GM19395 (cell line): ENCODE measurements at regions not wholly inside any gene's neighbourhood (a gene's known extent, or its start where the extent isn't known, plus 50 kb on each side); places are given as distances from the start of the nearest gene placed in this dataset.
"Not testable (repeated sequence)": the region's sequence is repeated elsewhere in the genome, so short reads cannot be mapped to it uniquely, and the experiment has no call there.

ENCODE experiments used
- ATAC-seq: cut with Tn5 transposase; IDR thresholded peaks from one replicate; pipeline ENCODE4 v1.9.1; 2021; ENCODE audit warnings: mild to moderate bottlenecking, moderate library complexity; ENCODE audit not compliant: unreplicated experiment

GRCh38 chr5:112570708-112571444 is 151.8 kb upstream of the EPB41L4A start:
- ATAC-seq: no peak

DNA sequence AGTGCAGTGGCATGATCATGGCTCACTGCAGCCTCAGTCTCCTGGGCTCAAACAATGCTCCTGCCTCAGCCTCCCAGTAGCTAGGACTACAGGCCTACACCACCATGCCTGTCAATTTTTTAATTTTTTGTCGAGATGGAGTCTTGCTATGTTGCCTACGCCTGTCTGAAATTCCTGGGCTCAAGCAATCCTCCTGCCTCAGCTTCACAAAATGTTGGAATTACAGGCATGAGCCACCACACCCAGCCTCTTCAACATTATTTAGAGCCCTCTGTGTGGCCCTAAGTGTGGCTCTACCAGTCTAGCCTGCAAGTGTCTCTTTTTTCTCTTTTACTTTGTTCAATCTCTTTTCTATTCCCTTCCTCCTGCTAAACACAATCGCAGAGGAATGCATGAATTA is 154.4 kb upstream of the EPB41L4A start:
- no peak for ATAC-seq

- ATAC-seq: no peak
Observed at GRCh38 chr5:112574536-112574935, 155.5 kb upstream of the EPB41L4A start.

GRCh38 chr5:112576298-112576925 is 157.3 kb upstream of the EPB41L4A start:
- no peak for ATAC-seq

DNA sequence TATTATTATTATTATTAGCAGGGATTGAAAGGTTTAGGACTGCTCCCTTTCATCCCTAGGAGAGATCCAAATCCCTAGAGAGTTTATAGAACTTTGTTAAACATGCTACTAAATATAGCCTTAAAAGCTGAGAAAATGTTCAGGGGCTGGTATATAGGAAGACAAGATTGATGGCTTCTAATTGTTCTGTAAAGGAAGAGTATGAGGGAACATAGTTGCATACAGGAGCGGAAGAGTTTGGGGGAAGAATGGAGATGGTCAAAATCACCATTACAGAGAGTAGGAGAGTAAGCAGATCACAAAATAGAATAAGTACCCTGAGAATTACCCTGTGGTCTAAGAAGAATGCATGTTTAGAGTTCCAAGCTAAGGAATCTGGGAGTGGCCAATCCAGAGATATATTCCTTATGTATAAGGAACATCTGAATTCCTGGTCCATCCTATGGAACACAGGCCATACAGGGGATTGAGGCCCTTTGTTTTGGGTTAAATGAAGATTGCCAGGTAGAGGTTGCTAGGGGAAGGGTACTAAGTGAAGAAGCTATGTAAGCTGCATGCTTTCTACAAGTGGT is 158.0 kb upstream of the APC start:
- no peak for ATAC-seq

- no peak for ATAC-seq
Observed at GRCh38 chr5:112581811-112582320, 155.8 kb upstream of the APC start.

DNA sequence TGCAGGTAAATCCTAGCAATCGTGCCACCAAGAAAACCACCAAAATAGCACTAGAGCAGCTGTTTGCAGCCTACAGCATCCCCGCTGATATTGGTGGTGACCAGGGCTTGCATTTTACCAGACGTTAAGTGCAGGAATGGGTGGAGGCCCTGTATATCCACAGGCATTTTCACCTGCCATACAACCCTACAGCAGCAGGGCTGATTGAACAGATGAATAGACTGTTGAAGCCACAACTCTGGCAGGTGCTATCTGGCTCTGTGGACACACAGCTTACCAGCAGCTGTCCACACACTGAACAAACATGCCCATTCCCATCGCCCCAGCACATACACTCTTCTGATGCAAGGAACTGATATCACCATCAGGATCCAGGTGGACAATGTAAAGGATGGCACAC is 154.5 kb upstream of the APC start:
- ATAC-seq: no peak

- no peak for ATAC-seq
Observed at GRCh38 chr5:112584781-112585180, 152.9 kb upstream of the APC start.

- ATAC-seq: no peak
Observed at GRCh38 chr5:112586596-112587062, 151.1 kb upstream of the APC start.

DNA sequence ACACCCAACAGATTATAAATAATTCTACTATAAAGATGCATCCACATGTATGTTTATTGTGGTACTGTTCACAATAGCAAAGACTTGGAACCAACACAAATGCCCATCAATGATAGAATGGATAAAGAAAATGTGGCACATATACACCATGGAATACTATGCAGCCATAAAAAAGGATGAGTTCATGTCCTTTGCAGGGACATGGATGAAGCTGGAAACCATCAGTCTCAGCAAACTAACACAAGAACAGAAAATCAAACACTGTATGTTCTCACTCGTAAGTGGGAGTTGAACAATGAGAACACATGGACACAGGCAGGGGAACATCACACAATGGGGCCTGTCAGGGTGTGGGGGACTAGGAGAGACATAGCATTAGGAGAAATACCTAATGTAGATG is 146.8 kb upstream of the APC start:
- not testable (repeated sequence) for ATAC-seq

- ATAC-seq: no peak
Observed at GRCh38 chr5:112594095-112594850, 143.4 kb upstream of the APC start.

DNA sequence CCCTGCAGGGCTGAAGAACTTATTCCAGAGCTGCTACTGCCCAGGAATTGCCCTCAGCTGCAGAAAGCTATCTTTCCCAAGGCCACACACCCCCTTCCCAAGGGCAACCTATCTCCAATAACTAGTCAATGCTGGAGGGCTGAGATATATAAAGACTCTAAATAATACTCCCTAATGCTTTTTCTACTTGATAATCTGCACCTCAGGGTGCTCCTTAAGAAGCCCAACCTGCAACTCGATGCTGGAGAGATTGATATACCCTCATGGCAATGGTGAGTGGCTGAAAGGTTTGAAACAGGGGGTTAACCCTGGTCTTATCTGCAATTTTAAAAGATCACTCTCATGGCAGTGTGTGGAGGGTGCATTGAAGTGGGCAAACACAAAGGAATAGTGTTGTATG is 142.7 kb upstream of the APC start:
- no peak for ATAC-seq

DNA sequence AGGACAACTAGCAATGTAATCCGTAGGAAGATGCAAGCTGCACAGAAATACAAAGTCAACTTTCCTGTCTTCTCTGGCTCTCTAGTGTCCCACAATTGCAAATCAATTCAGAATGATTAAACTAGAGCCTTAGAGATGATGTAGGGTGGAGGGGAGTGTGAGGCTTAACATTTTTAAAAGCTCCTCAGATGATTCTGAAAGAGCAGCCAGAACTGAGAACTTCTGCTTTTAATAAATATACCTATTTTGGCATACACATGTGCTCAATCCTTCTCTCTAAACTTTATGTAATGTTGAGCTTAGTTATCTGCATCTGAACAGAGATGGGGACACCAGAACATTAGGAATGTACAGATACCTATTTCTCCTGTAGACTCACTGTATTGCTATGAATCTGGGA is 139.9 kb upstream of the APC start:
- ATAC-seq: no peak

DNA sequence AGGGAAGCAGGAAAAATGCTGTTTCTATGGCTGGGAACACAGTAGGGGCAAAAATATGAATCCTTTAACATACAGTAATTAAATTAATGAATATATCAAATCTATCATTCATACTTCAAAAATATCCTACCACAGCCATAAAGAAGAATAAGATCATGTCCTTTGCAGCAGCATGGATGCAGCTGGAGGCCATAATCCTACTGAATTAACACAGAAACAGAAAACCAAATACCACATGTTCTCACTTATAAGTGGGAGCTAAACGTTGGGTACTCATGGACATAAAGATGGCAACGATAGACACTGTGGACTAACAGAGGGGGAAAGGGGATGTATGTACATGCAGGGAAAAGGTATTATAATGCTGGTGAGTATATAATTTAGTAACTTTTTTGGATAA is 137.2 kb upstream of the APC start:
- not testable (repeated sequence) for ATAC-seq

DNA sequence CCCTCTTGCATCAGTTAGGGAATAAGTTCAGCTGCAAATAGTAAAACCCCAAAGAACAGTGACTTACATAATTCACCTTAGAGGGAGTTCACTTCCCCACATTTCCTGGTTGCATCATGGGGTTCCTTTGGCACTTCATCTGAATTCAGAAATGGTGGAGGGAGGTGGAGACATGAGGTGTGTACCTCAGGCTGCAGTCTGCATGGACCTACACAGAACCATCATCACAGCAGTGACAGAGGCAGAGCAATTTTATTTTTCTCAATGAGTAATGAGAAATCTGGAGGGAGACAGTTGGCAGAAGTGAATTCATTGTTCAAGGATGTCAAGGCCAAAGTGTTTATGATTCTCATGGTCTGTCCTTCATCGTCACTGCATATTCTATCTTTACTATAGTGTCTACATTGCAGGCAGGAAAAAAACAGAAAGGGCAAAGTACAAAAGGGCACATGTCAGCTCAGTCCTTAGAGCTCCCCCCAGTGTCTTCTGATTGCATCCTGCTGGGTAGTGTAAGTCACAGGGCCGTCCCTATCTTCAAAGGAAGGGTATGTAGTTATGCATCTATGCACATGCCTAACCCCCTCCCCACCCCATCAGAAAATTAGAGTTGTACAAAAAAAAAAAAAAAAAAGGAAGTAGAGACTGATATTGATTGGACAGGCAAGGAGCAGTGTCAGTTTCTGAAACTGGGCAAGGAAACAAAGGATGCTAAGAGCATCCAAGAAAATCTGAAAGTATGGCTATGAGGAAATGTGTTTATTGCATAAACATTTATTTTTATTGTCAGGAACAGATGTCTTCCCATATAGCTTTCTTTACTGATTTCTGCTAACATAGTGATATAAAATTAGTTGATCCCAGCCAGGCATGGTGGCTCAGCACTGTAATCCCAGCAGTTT is 132.7 kb upstream of the APC start:
- peak; percentile 62 for ATAC-seq

DNA sequence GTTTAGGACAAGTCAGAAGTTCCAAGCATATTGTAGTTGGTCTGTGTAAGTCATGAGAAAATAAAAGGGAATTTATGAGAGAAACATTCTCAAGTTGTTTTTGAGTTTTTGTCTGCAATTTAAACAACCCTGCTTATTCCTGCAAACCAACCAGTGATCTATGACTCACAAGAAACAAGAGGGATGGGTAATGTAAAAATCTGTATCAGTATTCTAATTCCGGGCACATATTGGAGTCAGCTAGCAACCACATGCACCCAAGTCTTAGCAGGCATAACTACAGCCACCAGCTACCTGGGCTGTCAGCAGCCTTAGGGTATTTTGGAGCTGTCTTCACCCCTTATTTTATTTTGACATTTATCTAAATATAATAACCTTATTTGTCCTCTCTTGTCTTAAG is 128.7 kb upstream of the APC start:
- no peak for ATAC-seq

GRCh38 chr5:112612663-112613062 is 125.0 kb upstream of the APC start:
- no peak for ATAC-seq

GRCh38 chr5:112614285-112614684 is 123.4 kb upstream of the APC start:
- no peak for ATAC-seq

GRCh38 chr5:112614986-112615385 is 122.7 kb upstream of the APC start:
- ATAC-seq: no peak

DNA sequence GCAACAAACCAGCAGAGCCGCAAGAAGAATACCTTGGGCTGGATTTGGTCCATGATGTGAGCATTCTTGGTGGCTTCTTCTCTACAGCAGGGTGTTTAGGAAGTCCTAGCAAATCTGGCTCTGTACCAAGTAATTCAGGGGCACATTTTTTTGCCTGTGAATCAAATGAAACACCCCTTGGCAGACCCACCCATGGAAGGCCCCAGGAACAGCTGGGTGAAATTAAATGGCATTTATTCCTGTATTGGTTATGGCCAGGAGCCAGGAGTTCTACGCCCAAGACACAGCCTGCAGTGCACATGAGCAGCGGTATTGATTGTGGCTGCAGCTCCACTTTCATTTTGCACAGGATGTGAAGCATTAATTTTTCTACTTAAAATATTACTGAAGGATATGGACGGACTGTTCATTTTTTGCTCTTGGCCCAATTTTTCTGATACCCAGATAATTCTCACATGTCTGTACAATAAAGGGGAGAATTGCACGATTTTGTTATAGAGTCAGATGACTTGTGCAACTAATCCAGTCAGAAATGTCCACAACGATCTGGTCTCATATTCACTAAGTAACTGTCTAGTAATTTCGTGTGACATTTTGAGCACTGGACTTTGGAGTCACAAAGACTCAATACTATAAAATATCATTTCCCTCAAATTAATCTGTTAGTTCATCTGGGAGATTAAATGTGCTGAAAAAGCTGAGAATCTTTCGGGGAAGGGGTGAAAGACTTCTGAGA is 120.7 kb upstream of the APC start:
- ATAC-seq: no peak
